GM12875 (cell line): ENCODE measurements at regions not wholly inside any gene's neighbourhood (a gene's known extent, or its start where the extent isn't known, plus 50 kb on each side); places are given as distances from the start of the nearest gene placed in this dataset.

ENCODE experiments used
- H3K4me3 ChIP-seq: one replicate; pipeline ENCODE4 v1.5.1; 2011; ENCODE audit warnings: low read depth, low read length, control low read depth
- CTCF ChIP-seq: IDR thresholded peaks from 2 replicates; pipeline ENCODE4 v1.5.1; 2011; ENCODE audit warnings: low read depth, mild to moderate bottlenecking, control low read depth, inconsistent platforms, low read length, moderate library complexity, borderline replicate concordance; ENCODE audit not compliant: insufficient read depth

GRCh38 chr16:72711823-72712222 lies 336.1 kb downstream of the ZFHX3 start:
- no peak overlapping the region for H3K4me3 ChIP-seq
- no peak for TF ChIP-seq CTCF

GRCh38 chr16:72705801-72706200 lies 342.1 kb downstream of the ZFHX3 start:
- H3K4me3 ChIP-seq = no peak overlapping the region
- no peak for TF ChIP-seq CTCF

- no peak for TF ChIP-seq CTCF
- H3K4me3 ChIP-seq = no peak overlapping the region
Measured at GRCh38 chr16:72704746-72705372, 343.1 kb downstream of the ZFHX3 start.

GRCh38 chr16:72689851-72690250 lies 358.1 kb downstream of the ZFHX3 start:
- no peak overlapping the region for H3K4me3 ChIP-seq
- no peak for TF ChIP-seq CTCF

- no peak for TF ChIP-seq CTCF
- H3K4me3 ChIP-seq = no peak overlapping the region
Measured at GRCh38 chr16:72680732-72681131, 367.2 kb downstream of the ZFHX3 start.

- TF ChIP-seq CTCF = no peak
- no peak overlapping the region for H3K4me3 ChIP-seq
Measured at GRCh38 chr16:72679856-72680255, 368.1 kb downstream of the ZFHX3 start.

GRCh38 chr16:72677662-72678447 lies 370.1 kb downstream of the ZFHX3 start:
- H3K4me3 ChIP-seq = no peak overlapping the region
- no peak for TF ChIP-seq CTCF
